Panc1 (cell line): ENCODE measurements at regions not wholly inside any gene's neighbourhood (a gene's known extent, or its start where the extent isn't known, plus 50 kb on each side); places are given as distances from the start of the nearest gene placed in this dataset.

ENCODE experiments used
- ATAC-seq: fragments of 200-7000 bp; cut with Tn5 transposase; 2 replicates; pipeline ENCODE4 v1.9.1; 2020; ENCODE audit warnings: mild to moderate bottlenecking, moderate library complexity
- BruUV-seq: library from RNA; stranded (reverse); fragments of 400-500 nt; replicated peaks from 2 replicates; lab custom pipeline; 2021; lab: Mats Ljungman, UMichigan
- CTCF ChIA-PET: fragments of 300-600 bp; sonication (Branson Sonifier 250); formaldehyde crosslinking; loops from one replicate; lab custom pipeline; 2022; ENCODE audit warnings: antibody characterized with exemption; lab: Charles Lee
- POLR2A ChIA-PET: fragments of 300-600 bp; sonication (Branson Sonifier 250); formaldehyde crosslinking; loops from one replicate; lab custom pipeline; 2022; ENCODE audit warnings: antibody characterized with exemption; lab: Charles Lee
- DNase-seq: peaks from one replicate; pipeline ENCODE4 v3.0.0-alpha.2; 2010; ENCODE audit warnings: low read depth, low spot score
- H3K27ac ChIP-seq: 2 replicates; pipeline ENCODE4 v1.5.1; 2011; ENCODE audit warnings: mild to moderate bottlenecking, low read length, inconsistent platforms
- H3K27me3 ChIP-seq: fragments of 200-500 bp; sonication (Bioruptor generic); 2 replicates; pipeline ENCODE4 v1.6.0; 2014; ENCODE audit warnings: low read length, inconsistent platforms; ENCODE audit not compliant: control insufficient read depth, insufficient read depth
- H3K36me3 ChIP-seq: fragments of 200-500 bp; sonication (Bioruptor generic); 2 replicates; pipeline ENCODE4 v1.5.1; 2014; ENCODE audit warnings: inconsistent platforms, mild to moderate bottlenecking, low read length, moderate library complexity; ENCODE audit not compliant: control insufficient read depth, insufficient read depth
- H3K4me1 ChIP-seq: 2 replicates; pipeline ENCODE4 v1.5.1; 2011; ENCODE audit warnings: inconsistent platforms, mild to moderate bottlenecking, low read length, moderate library complexity; ENCODE audit not compliant: control insufficient read depth, insufficient read depth
- H3K4me3 ChIP-seq, 2 experiments: 2 replicates each; pipeline ENCODE4 v1.5.1; 2011 to 2012; ENCODE audit warnings: low read depth in 2 of 2, low read length in 2 of 2, mild to moderate bottlenecking in 2 of 2, inconsistent platforms in 1 of 2, moderate library complexity in 1 of 2
- H3K9me3 ChIP-seq: fragments of 200-500 bp; sonication (Bioruptor generic); 2 replicates; pipeline ENCODE4 v1.5.1; 2014; ENCODE audit warnings: low read depth, mild to moderate bottlenecking, inconsistent platforms, low read length, moderate library complexity; ENCODE audit not compliant: control insufficient read depth, insufficient read depth
- CTCF ChIP-seq: fragments of 450-650 bp; IDR thresholded peaks from 2 replicates; pipeline ENCODE4 v1.5.1; 2017; ENCODE audit warnings: mild to moderate bottlenecking
- POLR2AphosphoS5 ChIP-seq: IDR thresholded peaks from 2 replicates; pipeline ENCODE4 v1.6.1; 2012; ENCODE audit warnings: mild to moderate bottlenecking, low read depth, low read length, moderate library complexity
- SIN3A ChIP-seq: IDR thresholded peaks from 2 replicates; pipeline ENCODE4 v1.6.1; 2012; ENCODE audit warnings: low read depth, mild to moderate bottlenecking, low read length, moderate library complexity, borderline replicate concordance; ENCODE audit not compliant: insufficient read depth
- TCF7L2 ChIP-seq: IDR thresholded peaks from 2 replicates; pipeline ENCODE4 v1.6.1; 2011; ENCODE audit warnings: mild to moderate bottlenecking, low read depth, low read length, inconsistent platforms
- in situ Hi-C: cut with HindIII; loops from 2 replicates; pipeline ENCODE4 v1.10.0; 2016; ENCODE audit warnings: low sequenced_read_pairs, low pct_unique_long_range_greater_than_20kb
- intact Hi-C: fragments of 100-400 bp; cut with micrococcal nuclease; formaldehyde crosslinking; loops from one replicate; pipeline ENCODE4 v1.10.0; 2022; ENCODE audit not compliant: unreplicated experiment
- TF ChIP-seq, protein P1 (sequence below), 2 experiments: IDR thresholded peaks; 2 replicates each; pipeline ENCODE4 v1.6.1; 2011 to 2012; ENCODE audit warnings: low read depth in 2 of 2, control low read depth in 1 of 2, low read length in 1 of 2, mild to moderate bottlenecking in 1 of 2, moderate library complexity in 1 of 2; ENCODE audit not compliant: insufficient read depth in 1 of 2

GRCh38 chr17:72318131-72318530, 197.3 kb downstream of the SOX9 start:
- ChIA-PET POLR2A (no interaction called here), CTCF (interaction anchor here (1.0 kb wide), 1 partner anchor 197 kb away, joined by 3 read pairs; the partner anchor contains the start of gene SOX9)
- no peak for ATAC-seq
- no peaks in the 10 kb centered on the region for H3K36me3 ChIP-seq
- H3K4me1 ChIP-seq = no peaks in the 10 kb centered on the region
- DNase-seq = no peak
- TF ChIP-seq POLR2AphosphoS5 (no peak), TCF7L2 (no peak), SIN3A (no peak), CTCF (no peak)
- TF ChIP-seq, protein P1, sequence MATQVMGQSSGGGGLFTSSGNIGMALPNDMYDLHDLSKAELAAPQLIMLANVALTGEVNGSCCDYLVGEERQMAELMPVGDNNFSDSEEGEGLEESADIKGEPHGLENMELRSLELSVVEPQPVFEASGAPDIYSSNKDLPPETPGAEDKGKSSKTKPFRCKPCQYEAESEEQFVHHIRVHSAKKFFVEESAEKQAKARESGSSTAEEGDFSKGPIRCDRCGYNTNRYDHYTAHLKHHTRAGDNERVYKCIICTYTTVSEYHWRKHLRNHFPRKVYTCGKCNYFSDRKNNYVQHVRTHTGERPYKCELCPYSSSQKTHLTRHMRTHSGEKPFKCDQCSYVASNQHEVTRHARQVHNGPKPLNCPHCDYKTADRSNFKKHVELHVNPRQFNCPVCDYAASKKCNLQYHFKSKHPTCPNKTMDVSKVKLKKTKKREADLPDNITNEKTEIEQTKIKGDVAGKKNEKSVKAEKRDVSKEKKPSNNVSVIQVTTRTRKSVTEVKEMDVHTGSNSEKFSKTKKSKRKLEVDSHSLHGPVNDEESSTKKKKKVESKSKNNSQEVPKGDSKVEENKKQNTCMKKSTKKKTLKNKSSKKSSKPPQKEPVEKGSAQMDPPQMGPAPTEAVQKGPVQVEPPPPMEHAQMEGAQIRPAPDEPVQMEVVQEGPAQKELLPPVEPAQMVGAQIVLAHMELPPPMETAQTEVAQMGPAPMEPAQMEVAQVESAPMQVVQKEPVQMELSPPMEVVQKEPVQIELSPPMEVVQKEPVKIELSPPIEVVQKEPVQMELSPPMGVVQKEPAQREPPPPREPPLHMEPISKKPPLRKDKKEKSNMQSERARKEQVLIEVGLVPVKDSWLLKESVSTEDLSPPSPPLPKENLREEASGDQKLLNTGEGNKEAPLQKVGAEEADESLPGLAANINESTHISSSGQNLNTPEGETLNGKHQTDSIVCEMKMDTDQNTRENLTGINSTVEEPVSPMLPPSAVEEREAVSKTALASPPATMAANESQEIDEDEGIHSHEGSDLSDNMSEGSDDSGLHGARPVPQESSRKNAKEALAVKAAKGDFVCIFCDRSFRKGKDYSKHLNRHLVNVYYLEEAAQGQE (IDR thresholded peaks at IDR 0.05; ENCODE audit: insufficient read depth in 1 of 2, low read depth in 2 of 2, low read length in 1 of 2) = no peak
- no TSS peak for BruUV-seq
- no peak overlapping the region for H3K27ac ChIP-seq
- no peak overlapping the region for H3K4me3 ChIP-seq
- intact Hi-C loops (no loop called here), in situ Hi-C loops (no loop called here)
- no peaks in the 10 kb centered on the region for H3K9me3 ChIP-seq
- no peaks in the 10 kb centered on the region for H3K27me3 ChIP-seq

- intact Hi-C loops = no loop called here
- ChIA-PET POLR2A (no interaction called here), CTCF (no interaction called here)
- Histone ChIP-seq H3K4me1 (no peaks in the 10 kb centered on the region), H3K27me3 (no peaks in the 10 kb centered on the region), H3K27ac (no peak overlapping the region), H3K36me3 (no peaks in the 10 kb centered on the region), H3K9me3 (no peaks in the 10 kb centered on the region), H3K4me3 (no peak overlapping the region)
- BruUV-seq = no TSS peak
- TF ChIP-seq SIN3A (no peak), CTCF (no peak), TCF7L2 (no peak), POLR2AphosphoS5 (no peak)
- TF ChIP-seq, protein P1 (IDR thresholded peaks at IDR 0.05; ENCODE audit: insufficient read depth in 1 of 2, low read depth in 2 of 2, low read length in 1 of 2) = no peak
- no peak for DNase-seq
- no peak for ATAC-seq
- in situ Hi-C loops = no loop called here
Observed at GRCh38 chr17:72321896-72322295, 201.1 kb downstream of the SOX9 start.
